CD4-positive, alpha-beta memory T cell (primary cell): ENCODE measurements at regions not wholly inside any gene's neighbourhood (a gene's known extent, or its start where the extent isn't known, plus 50 kb on each side); places are given as distances from the start of the nearest gene placed in this dataset.

ENCODE experiments used
- CTCF ChIA-PET: fragments of 350-600 bp; sonication (Branson Sonifier 250); formaldehyde crosslinking; loops from one replicate; lab custom pipeline; 2021; ENCODE audit warnings: inconsistent platforms; ENCODE audit not compliant: partially characterized antibody; lab: Charles Lee
- POLR2A ChIA-PET: fragments of 350-600 bp; sonication (Branson Sonifier 250); formaldehyde crosslinking; loops from one replicate; lab custom pipeline; 2021; ENCODE audit not compliant: partially characterized antibody; lab: Charles Lee
- DNase-seq, 5 donors: peaks; one replicate each; pipeline versions ENCODE4 v3.0.0 to v3.0.0-alpha.2; 2020 to 2022; ENCODE audit warnings: mixed read lengths in 1 of 5
- H3K27ac ChIP-seq: one replicate; pipeline ENCODE4 v1.7.0; 2013; ENCODE audit warnings: low read depth, low read length
- H3K27me3 ChIP-seq: 2 replicates; pipeline ENCODE4 v1.7.0; 2013; ENCODE audit warnings: mild to moderate bottlenecking, low read length, moderate library complexity; ENCODE audit not compliant: insufficient read depth
- H3K36me3 ChIP-seq: 2 replicates; pipeline ENCODE4 v1.7.0; 2013; ENCODE audit warnings: mild to moderate bottlenecking, low read length, moderate library complexity; ENCODE audit not compliant: insufficient read depth
- H3K4me1 ChIP-seq: 2 replicates; pipeline ENCODE4 v1.7.0; 2013; ENCODE audit warnings: mild to moderate bottlenecking, low read length, moderate library complexity; ENCODE audit not compliant: insufficient read depth
- H3K4me3 ChIP-seq, 2 donors: one replicate each; pipeline ENCODE4 v1.7.0; 2013; ENCODE audit warnings: low read length in 2 of 2, mild to moderate bottlenecking in 1 of 2
- H3K9me3 ChIP-seq, 2 donors: one replicate each; pipeline ENCODE4 v1.7.0; 2013; ENCODE audit warnings: low read length in 2 of 2, control low read depth in 1 of 2; ENCODE audit not compliant: control insufficient read depth in 1 of 2
- H3K27ac Mint-ChIP-seq, 7 donors: one replicate each; pipeline ENCODE4 v1.8.0; 2020 to 2021; ENCODE audit warnings: mixed read lengths in 7 of 7, mild to moderate bottlenecking in 6 of 7, inconsistent platforms in 3 of 7, moderate library complexity in 3 of 7
- H3K27me3 Mint-ChIP-seq, 2 donors: one replicate each; pipeline ENCODE4 v1.8.0; 2020 to 2021; ENCODE audit warnings: mixed read lengths in 2 of 2
- H3K36me3 Mint-ChIP-seq, 2 donors: one replicate each; pipeline ENCODE4 v1.8.0; 2020 to 2021; ENCODE audit warnings: mixed read lengths in 2 of 2, inconsistent platforms in 1 of 2, mild to moderate bottlenecking in 1 of 2
- H3K4me1 Mint-ChIP-seq, 4 donors: one replicate each; pipeline ENCODE4 v1.8.0; 2020 to 2021; ENCODE audit warnings: mixed read lengths in 4 of 4, mild to moderate bottlenecking in 1 of 4
- H3K4me3 Mint-ChIP-seq, 8 donors: one replicate each; pipeline ENCODE4 v1.8.0; 2020 to 2021; ENCODE audit warnings: mixed read lengths in 8 of 8, mild to moderate bottlenecking in 7 of 8, moderate library complexity in 6 of 8, inconsistent platforms in 3 of 8
- H3K9me3 Mint-ChIP-seq, 8 donors: one replicate each; pipeline ENCODE4 v1.8.0; 2020 to 2021; ENCODE audit warnings: mixed read lengths in 8 of 8, mild to moderate bottlenecking in 5 of 8, inconsistent platforms in 3 of 8, moderate library complexity in 1 of 8
- intact Hi-C: fragments of 100-400 bp; cut with micrococcal nuclease; formaldehyde crosslinking; loops from one replicate; pipeline ENCODE4 v1.15.1; 2023

DNA sequence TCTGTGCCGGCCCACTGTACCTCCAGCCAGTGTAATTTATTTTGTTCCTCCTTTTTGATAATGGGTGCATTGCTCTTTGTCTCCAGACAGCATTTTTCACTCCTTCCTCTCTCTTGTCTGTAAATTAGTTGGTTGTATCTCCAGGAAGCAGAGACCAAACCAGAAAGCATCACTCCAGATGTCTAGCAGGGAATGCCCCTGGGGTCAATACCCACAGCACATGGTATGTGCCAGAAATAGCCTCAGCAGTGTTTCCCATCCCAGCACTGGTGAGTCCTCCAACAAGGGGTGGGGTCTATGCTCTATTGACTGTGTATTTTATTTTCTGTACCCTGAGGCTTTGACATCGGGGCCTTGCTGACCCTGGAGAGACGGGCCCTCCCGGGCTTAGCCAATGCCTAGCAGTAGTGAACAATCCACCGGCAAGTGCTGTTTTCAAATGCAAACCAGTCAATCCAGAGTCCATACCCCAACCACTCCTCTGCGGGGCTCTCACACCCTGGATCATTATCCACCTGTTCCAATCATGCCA lies 50.2 kb upstream of the FZD10 start:
- Mint-ChIP-seq H3K4me3 (no peak overlapping the region), H3K27ac (no peak overlapping the region), H3K9me3 (peaks cover 0 to 15% (median 5%) of the 10 kb centered on the region in 8 donors), H3K36me3 (no peaks in the 10 kb centered on the region), H3K4me1 (no peaks in the 10 kb centered on the region), H3K27me3 (peaks cover 3 to 4% of the 10 kb centered on the region in 2 donors)
- CTCF ChIA-PET = no interaction called here
- H3K36me3 ChIP-seq = no peaks in the 10 kb centered on the region
- H3K27me3 ChIP-seq = no peaks in the 10 kb centered on the region
- no peak for DNase-seq
- POLR2A ChIA-PET = no interaction called here
- H3K4me3 ChIP-seq = no peak overlapping the region
- intact Hi-C loops = no loop called here
- no peak overlapping the region for H3K27ac ChIP-seq
- no peaks in the 10 kb centered on the region for H3K4me1 ChIP-seq
- no peaks in the 10 kb centered on the region for H3K9me3 ChIP-seq
